ENCODE measurements at regions not wholly inside any gene's neighbourhood (a gene's known extent, or its start where the extent isn't known, plus 50 kb on each side); places are given as distances from the start of the nearest gene placed in this dataset.

DNA sequence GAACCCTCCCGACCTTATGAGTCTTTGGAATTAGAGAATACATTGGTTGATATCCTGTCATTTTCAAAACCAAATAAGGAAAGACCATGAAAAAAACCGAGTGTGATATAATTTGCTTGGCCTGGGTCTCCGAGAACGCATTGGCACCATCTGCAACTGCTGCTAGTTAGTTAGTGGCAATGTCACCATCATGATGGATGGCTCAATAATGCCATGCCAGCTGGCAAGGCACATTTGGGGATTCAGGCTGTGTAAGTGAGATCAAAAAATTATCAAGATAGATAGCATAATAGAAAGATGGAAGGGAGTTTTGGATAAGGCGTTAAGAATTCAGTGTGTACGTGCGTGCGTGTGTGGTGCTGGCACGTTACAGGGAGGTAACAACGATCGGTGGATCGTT is 134.7 kb upstream of the TCERG1L start:
- H3K4me1 Mint-ChIP-seq (ENCODE audit: low read depth): no peaks in the 10 kb centered on the region
- no peak for DNase-seq
- H3K4me3 Mint-ChIP-seq: no peak overlapping the region
- peaks cover 9% of the 10 kb centered on the region for H3K27me3 Mint-ChIP-seq
- no peaks in the 10 kb centered on the region for H3K9me3 Mint-ChIP-seq
- no peak overlapping the region for H3K27ac Mint-ChIP-seq
- no peaks in the 10 kb centered on the region for H3K36me3 Mint-ChIP-seq (ENCODE audit: low read depth)

GRCh38 chr10:131448171-131448570 is 136.7 kb upstream of the TCERG1L start:
- H3K27me3 Mint-ChIP-seq: peaks cover 21% of the 10 kb centered on the region
- no peak overlapping the region for H3K4me3 Mint-ChIP-seq
- H3K27ac Mint-ChIP-seq: no peak overlapping the region
- no peaks in the 10 kb centered on the region for H3K9me3 Mint-ChIP-seq
- H3K4me1 Mint-ChIP-seq (ENCODE audit: low read depth): peaks cover 4% of the 10 kb centered on the region
- no peaks in the 10 kb centered on the region for H3K36me3 Mint-ChIP-seq (ENCODE audit: low read depth)
- DNase-seq: no peak

- Mint-ChIP-seq H3K4me1 (ENCODE audit: low read depth) (peaks cover 4% of the 10 kb centered on the region), H3K9me3 (no peaks in the 10 kb centered on the region), H3K4me3 (no peak overlapping the region), H3K36me3 (ENCODE audit: low read depth) (no peaks in the 10 kb centered on the region), H3K27ac (no peak overlapping the region), H3K27me3 (peaks cover 24% of the 10 kb centered on the region)
- DNase-seq: no peak
Observed at GRCh38 chr10:131448883-131449282, 137.4 kb upstream of the TCERG1L start.

DNA sequence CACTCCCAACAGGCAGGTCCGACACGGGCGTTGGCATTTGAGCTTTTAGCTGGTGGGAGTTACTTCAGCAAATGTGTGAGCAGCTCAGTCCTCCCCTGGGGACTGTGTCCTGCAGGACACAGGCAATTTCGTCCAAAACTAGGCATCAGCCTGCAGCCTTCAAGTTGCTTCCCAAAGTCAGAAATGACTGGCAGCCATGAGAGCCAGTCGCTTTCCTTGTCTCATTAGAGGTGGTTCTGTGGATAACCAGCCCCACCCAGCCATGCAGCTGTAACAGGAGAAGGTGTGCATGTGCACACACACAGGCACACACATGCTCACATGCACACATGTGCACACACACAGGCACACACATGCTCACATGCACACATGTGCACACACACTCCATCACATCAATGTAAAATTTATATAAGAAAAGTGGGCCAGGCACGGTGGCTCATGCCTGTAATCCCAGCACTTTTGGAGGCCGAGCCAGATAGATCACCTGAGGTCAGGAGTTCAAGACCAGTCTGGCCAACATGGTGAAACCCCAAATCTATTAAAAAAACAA is 138.8 kb upstream of the TCERG1L start:
- Mint-ChIP-seq H3K36me3 (ENCODE audit: low read depth) (no peaks in the 10 kb centered on the region), H3K27ac (no peak overlapping the region), H3K27me3 (peaks cover 30% of the 10 kb centered on the region), H3K9me3 (no peaks in the 10 kb centered on the region), H3K4me3 (no peak overlapping the region), H3K4me1 (ENCODE audit: low read depth) (peaks cover 6% of the 10 kb centered on the region)
- DNase-seq: no peak

GRCh38 chr10:131451407-131452015 is 140.0 kb upstream of the TCERG1L start:
- no peak overlapping the region for H3K4me3 Mint-ChIP-seq
- no peaks in the 10 kb centered on the region for H3K36me3 Mint-ChIP-seq (ENCODE audit: low read depth)
- no peaks in the 10 kb centered on the region for H3K9me3 Mint-ChIP-seq
- H3K4me1 Mint-ChIP-seq (ENCODE audit: low read depth): peaks cover 6% of the 10 kb centered on the region
- H3K27me3 Mint-ChIP-seq: peaks cover 30% of the 10 kb centered on the region
- no peak overlapping the region for H3K27ac Mint-ChIP-seq
- no peak for DNase-seq

DNA sequence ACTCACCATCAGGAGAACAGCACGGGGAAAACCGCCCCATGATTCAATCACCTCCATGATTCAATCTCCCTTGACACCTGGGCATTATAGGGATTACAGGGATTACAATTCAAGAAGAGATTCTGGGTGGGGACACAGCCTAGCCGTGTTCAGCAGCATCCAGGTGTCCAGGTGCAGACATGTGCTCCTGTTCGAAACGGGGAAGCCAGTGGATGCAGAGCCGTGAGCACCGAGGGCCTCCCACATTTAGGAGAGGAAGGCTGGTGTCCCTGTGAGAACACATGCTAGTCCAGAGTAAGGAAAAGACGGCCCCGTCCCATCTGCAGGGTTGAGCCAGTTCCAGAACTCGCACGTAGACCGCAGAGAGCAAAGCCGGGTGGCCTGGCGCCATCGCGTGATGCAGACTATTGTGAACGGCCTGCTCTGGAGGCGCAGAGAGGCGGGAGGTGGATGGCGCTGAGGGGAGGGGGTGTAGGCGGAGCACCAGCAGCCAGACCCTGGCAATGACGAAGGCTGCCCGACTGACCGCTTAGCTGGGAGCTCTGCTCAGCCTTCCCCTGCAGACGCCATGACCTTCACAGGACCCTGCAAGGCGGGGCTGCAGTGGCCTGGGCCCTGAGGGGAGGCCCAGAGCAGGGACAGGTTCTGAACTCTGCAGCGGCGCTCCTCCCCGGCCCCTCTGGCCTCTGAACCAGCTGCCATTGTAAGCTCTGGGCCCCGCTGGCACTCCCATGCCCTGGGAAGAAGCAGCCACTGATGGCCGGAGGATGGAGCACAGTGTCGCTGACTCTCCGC is 141.6 kb upstream of the TCERG1L start:
- peaks cover 6% of the 10 kb centered on the region for H3K4me1 Mint-ChIP-seq (ENCODE audit: low read depth)
- DNase-seq: no peak
- H3K36me3 Mint-ChIP-seq (ENCODE audit: low read depth): no peaks in the 10 kb centered on the region
- H3K4me3 Mint-ChIP-seq: no peak overlapping the region
- peaks cover 30% of the 10 kb centered on the region for H3K27me3 Mint-ChIP-seq
- no peaks in the 10 kb centered on the region for H3K9me3 Mint-ChIP-seq
- H3K27ac Mint-ChIP-seq: no peak overlapping the region

DNA sequence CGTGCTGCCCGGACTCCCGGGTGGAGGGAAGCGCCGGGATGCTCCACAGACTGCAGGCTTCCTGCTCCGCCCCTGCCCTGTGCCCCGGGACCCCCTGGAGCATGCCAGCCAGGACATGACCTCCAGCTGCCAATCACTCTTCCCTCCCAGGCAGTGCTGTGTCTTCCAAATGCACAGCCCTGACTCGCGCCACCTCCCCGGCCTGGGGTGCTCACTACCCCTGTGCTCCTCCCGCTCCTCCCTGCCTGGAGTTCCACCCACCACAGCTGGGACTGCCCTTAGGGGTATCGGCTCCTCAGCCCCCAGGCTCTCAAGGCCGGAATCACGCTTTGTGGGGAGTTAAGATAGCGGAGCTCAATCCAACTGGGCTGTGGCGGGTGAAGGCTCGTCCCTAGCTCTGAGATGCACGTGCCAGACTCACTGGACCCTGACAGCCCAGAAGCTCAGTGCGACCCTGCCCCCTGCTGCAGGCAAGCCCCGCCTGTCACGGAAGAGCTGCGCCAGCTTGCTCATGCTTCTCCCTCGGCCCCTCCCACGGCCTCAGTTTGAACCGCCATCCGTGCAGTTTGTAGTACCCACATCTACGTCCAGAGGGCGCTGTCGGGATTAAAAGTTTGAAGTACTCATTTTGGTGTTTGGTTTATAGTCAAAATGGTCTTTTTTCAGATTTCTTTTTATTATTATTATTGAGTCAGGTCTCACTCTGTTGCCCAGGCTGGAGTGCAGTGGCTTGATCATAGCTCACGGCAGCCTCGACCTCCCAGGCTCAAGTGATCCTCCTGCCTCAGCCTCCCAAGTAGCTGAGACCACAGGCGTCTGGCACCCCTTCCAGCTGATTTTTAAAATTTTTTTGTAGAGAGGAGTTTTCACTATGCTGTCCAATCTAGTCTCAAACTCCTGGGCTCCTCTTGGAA is 142.5 kb upstream of the TCERG1L start:
- Mint-ChIP-seq H3K27me3 (peaks cover 30% of the 10 kb centered on the region), H3K4me1 (ENCODE audit: low read depth) (peaks cover 6% of the 10 kb centered on the region), H3K27ac (no peak overlapping the region), H3K9me3 (no peaks in the 10 kb centered on the region), H3K4me3 (peak overlapping the region; percentile 25), H3K36me3 (ENCODE audit: low read depth) (no peaks in the 10 kb centered on the region)
- peak; percentile 77 for DNase-seq

GRCh38 chr10:131456411-131456810 is 144.9 kb upstream of the TCERG1L start:
- H3K27ac Mint-ChIP-seq: no peak overlapping the region
- H3K9me3 Mint-ChIP-seq: no peaks in the 10 kb centered on the region
- peaks cover 6% of the 10 kb centered on the region for H3K4me1 Mint-ChIP-seq (ENCODE audit: low read depth)
- H3K36me3 Mint-ChIP-seq (ENCODE audit: low read depth): no peaks in the 10 kb centered on the region
- no peak overlapping the region for H3K4me3 Mint-ChIP-seq
- DNase-seq: no peak
- peaks cover 23% of the 10 kb centered on the region for H3K27me3 Mint-ChIP-seq

GRCh38 chr10:131461093-131461492 is 149.6 kb upstream of the TCERG1L start:
- Mint-ChIP-seq H3K36me3 (ENCODE audit: low read depth) (no peaks in the 10 kb centered on the region), H3K27ac (no peak overlapping the region), H3K9me3 (no peaks in the 10 kb centered on the region), H3K4me3 (no peak overlapping the region), H3K4me1 (ENCODE audit: low read depth) (no peaks in the 10 kb centered on the region), H3K27me3 (no peaks in the 10 kb centered on the region)
- no peak for DNase-seq

- Mint-ChIP-seq H3K27me3 (no peaks in the 10 kb centered on the region), H3K27ac (no peak overlapping the region), H3K4me1 (ENCODE audit: low read depth) (no peaks in the 10 kb centered on the region), H3K9me3 (no peaks in the 10 kb centered on the region), H3K36me3 (ENCODE audit: low read depth) (no peaks in the 10 kb centered on the region), H3K4me3 (no peak overlapping the region)
- DNase-seq: no peak
Observed at GRCh38 chr10:131464789-131465188, 153.3 kb upstream of the TCERG1L start.

GRCh38 chr10:131469551-131469950 is 158.0 kb upstream of the TCERG1L start:
- DNase-seq: no peak
- Mint-ChIP-seq H3K4me1 (ENCODE audit: low read depth) (no peaks in the 10 kb centered on the region), H3K4me3 (no peak overlapping the region), H3K36me3 (ENCODE audit: low read depth) (no peaks in the 10 kb centered on the region), H3K9me3 (no peaks in the 10 kb centered on the region), H3K27ac (no peak overlapping the region), H3K27me3 (no peaks in the 10 kb centered on the region)

- Mint-ChIP-seq H3K36me3 (ENCODE audit: low read depth) (no peaks in the 10 kb centered on the region), H3K27me3 (no peaks in the 10 kb centered on the region), H3K9me3 (no peaks in the 10 kb centered on the region), H3K27ac (no peak overlapping the region), H3K4me3 (no peak overlapping the region), H3K4me1 (ENCODE audit: low read depth) (no peaks in the 10 kb centered on the region)
- no peak for DNase-seq
Observed at GRCh38 chr10:131473645-131474044, 162.1 kb upstream of the TCERG1L start.

DNA sequence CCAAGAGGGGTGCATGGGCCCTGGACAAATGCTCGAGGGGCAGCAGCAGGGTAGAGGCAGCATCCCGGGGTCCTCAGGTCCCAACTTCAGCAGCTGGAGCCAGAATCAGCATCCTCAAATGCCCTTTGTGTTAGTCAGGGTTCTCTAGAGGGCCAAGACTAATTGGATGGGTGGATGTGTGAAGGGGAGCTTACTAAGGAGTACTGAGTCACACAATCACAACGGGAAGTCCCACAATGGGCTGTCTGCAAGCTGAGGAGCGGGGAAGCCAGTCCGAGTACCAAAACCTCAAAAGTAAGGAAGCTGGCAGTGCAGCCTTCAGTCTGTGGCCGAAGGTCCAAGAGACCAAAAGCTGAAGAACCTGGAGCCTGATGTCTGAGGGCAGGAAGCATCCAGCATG is 162.9 kb upstream of the TCERG1L start:
- Mint-ChIP-seq H3K4me3 (no peak overlapping the region), H3K9me3 (no peaks in the 10 kb centered on the region), H3K36me3 (ENCODE audit: low read depth) (no peaks in the 10 kb centered on the region), H3K4me1 (ENCODE audit: low read depth) (no peaks in the 10 kb centered on the region), H3K27me3 (no peaks in the 10 kb centered on the region), H3K27ac (no peak overlapping the region)
- no peak for DNase-seq

GRCh38 chr10:131475043-131475442 is 163.5 kb upstream of the TCERG1L start:
- Mint-ChIP-seq H3K36me3 (ENCODE audit: low read depth) (no peaks in the 10 kb centered on the region), H3K4me1 (ENCODE audit: low read depth) (no peaks in the 10 kb centered on the region), H3K27ac (no peak overlapping the region), H3K4me3 (no peak overlapping the region), H3K27me3 (no peaks in the 10 kb centered on the region), H3K9me3 (no peaks in the 10 kb centered on the region)
- no peak for DNase-seq
